ENCODE measurements at regions not wholly inside any gene's neighbourhood (a gene's known extent, or its start where the extent isn't known, plus 50 kb on each side); places are given as distances from the start of the nearest gene placed in this dataset.

GRCh38 chr21:36211660-36212512, 55.3 kb downstream of the DOP1B start:
- H3K27me3 ChIP-seq (replicated peaks; ENCODE audit: insufficient read depth) = no peaks in the 10 kb centered on the region
- no peak overlapping the region for H3K4me3 ChIP-seq
- no peak for DNase-seq (ENCODE audit: low spot score)
- no peaks in the 10 kb centered on the region for H3K9me3 ChIP-seq
- no peak overlapping the region for H3K27ac ChIP-seq
- 97% methylated on average over 9 of the region's 9 CpGs for WGBS
- intact Hi-C loops (cut with DNase I) = no loop called here
- no peak for TF ChIP-seq POLR2A (IDR thresholded peaks at IDR 0.05)
- TF ChIP-seq, protein P1, sequence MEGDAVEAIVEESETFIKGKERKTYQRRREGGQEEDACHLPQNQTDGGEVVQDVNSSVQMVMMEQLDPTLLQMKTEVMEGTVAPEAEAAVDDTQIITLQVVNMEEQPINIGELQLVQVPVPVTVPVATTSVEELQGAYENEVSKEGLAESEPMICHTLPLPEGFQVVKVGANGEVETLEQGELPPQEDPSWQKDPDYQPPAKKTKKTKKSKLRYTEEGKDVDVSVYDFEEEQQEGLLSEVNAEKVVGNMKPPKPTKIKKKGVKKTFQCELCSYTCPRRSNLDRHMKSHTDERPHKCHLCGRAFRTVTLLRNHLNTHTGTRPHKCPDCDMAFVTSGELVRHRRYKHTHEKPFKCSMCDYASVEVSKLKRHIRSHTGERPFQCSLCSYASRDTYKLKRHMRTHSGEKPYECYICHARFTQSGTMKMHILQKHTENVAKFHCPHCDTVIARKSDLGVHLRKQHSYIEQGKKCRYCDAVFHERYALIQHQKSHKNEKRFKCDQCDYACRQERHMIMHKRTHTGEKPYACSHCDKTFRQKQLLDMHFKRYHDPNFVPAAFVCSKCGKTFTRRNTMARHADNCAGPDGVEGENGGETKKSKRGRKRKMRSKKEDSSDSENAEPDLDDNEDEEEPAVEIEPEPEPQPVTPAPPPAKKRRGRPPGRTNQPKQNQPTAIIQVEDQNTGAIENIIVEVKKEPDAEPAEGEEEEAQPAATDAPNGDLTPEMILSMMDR (IDR thresholded peaks at IDR 0.05) = no peak
- no peak for TF ChIP-seq POLR2AphosphoS5 (IDR thresholded peaks at IDR 0.05)
- H3K36me3 ChIP-seq = no peaks in the 10 kb centered on the region
- H3K4me1 ChIP-seq (replicated peaks) = no peaks in the 10 kb centered on the region

DNA sequence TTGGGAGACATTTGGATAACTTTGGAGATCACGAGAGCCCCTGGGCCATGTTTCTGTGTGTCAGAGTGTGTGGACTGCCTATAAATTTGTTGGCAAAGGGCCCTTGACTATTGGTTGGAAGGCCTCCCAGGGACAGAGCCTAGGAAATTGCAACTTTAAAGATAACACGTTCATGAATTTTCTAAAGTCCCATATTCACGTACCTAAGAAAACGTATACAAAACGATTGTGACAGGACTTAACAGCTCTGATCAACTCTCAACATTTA, 55.8 kb downstream of the DOP1B start:
- no peak for DNase-seq (ENCODE audit: low spot score)
- TF ChIP-seq, protein P1 (IDR thresholded peaks at IDR 0.05) = no peak
- TF ChIP-seq POLR2AphosphoS5 (IDR thresholded peaks at IDR 0.05) (no peak), POLR2A (IDR thresholded peaks at IDR 0.05) (no peak)
- Histone ChIP-seq H3K27me3 (replicated peaks; ENCODE audit: insufficient read depth) (no peaks in the 10 kb centered on the region), H3K4me3 (no peak overlapping the region), H3K27ac (no peak overlapping the region), H3K36me3 (no peaks in the 10 kb centered on the region), H3K9me3 (no peaks in the 10 kb centered on the region), H3K4me1 (replicated peaks) (no peaks in the 10 kb centered on the region)
- WGBS = 88% methylated on average over 5 of the region's 5 CpGs
- intact Hi-C loops (cut with DNase I) = no loop called here

GRCh38 chr21:36214561-36214960, 57.9 kb downstream of the DOP1B start:
- no peak overlapping the region for H3K27ac ChIP-seq
- TF ChIP-seq POLR2A (IDR thresholded peaks at IDR 0.05) (no peak), POLR2AphosphoS5 (IDR thresholded peaks at IDR 0.05) (no peak)
- TF ChIP-seq, protein P1 (IDR thresholded peaks at IDR 0.05) = no peak
- H3K4me3 ChIP-seq = no peak overlapping the region
- H3K27me3 ChIP-seq (replicated peaks; ENCODE audit: insufficient read depth) = no peaks in the 10 kb centered on the region
- no peak for DNase-seq (ENCODE audit: low spot score)
- H3K4me1 ChIP-seq (replicated peaks) = no peaks in the 10 kb centered on the region
- intact Hi-C loops (cut with DNase I) = no loop called here
- WGBS = 90% methylated on average over 3 of the region's 3 CpGs
- no peaks in the 10 kb centered on the region for H3K9me3 ChIP-seq
- H3K36me3 ChIP-seq = no peaks in the 10 kb centered on the region

DNA sequence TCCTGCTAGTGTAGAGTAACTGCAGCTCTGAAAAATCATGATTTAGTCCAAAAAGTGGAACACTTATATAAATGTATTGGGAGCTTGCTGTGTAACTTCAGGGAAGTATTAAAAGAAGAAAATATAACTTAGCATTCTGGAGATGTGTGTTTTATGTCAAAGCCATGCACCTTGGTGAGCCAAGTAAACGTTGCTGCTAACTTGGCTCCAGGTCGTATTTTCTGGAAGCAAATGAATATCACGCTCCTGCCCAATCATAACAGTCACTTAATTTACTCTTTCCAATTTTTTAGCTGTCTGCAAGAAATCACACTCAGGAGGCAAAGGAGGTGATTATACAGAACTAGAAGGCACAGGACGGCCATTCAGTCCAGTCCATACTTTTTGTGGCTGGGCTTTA, 61.1 kb downstream of the DOP1B start:
- no peak for DNase-seq (ENCODE audit: low spot score)
- Histone ChIP-seq H3K27ac (no peak overlapping the region), H3K27me3 (replicated peaks; ENCODE audit: insufficient read depth) (no peaks in the 10 kb centered on the region), H3K36me3 (no peaks in the 10 kb centered on the region), H3K4me3 (no peak overlapping the region), H3K9me3 (no peaks in the 10 kb centered on the region), H3K4me1 (replicated peaks) (no peaks in the 10 kb centered on the region)
- intact Hi-C loops (cut with DNase I) = no loop called here
- TF ChIP-seq, protein P1 (IDR thresholded peaks at IDR 0.05) = no peak
- TF ChIP-seq POLR2AphosphoS5 (IDR thresholded peaks at IDR 0.05) (no peak), POLR2A (IDR thresholded peaks at IDR 0.05) (no peak)
- WGBS = 65% methylated on average over 4 of the region's 4 CpGs

DNA sequence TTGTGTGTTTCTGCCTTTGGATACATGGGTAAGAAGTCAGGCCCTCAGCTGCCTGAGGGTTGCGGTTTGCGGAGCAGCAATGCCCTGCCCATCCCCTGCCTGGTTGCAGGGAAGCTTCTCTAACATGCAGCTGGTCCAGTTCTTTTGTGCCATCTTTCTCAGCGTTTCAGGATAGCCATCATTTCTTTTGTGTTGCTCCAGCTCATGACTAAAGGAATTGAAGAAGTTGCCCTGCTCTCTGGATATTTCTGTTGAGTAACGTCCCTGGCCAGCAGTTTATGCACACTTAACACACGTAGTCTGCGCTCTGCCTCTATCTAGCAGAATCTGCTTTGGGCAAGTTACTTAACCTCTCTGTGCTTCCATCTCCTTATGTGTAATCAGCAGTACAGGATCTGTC, 62.1 kb downstream of the DOP1B start:
- no peaks in the 10 kb centered on the region for H3K9me3 ChIP-seq
- no peaks in the 10 kb centered on the region for H3K27me3 ChIP-seq (replicated peaks; ENCODE audit: insufficient read depth)
- intact Hi-C loops (cut with DNase I) = no loop called here
- H3K36me3 ChIP-seq = no peaks in the 10 kb centered on the region
- no peak for DNase-seq (ENCODE audit: low spot score)
- WGBS = 79% methylated on average over 6 of the region's 6 CpGs
- no peak overlapping the region for H3K27ac ChIP-seq
- no peaks in the 10 kb centered on the region for H3K4me1 ChIP-seq (replicated peaks)
- TF ChIP-seq, protein P1 (IDR thresholded peaks at IDR 0.05) = no peak
- no peak for TF ChIP-seq POLR2A (IDR thresholded peaks at IDR 0.05)
- no peak for TF ChIP-seq POLR2AphosphoS5 (IDR thresholded peaks at IDR 0.05)
- H3K4me3 ChIP-seq = no peak overlapping the region
